K562 (cell line): ENCODE measurements at regions not wholly inside any gene's neighbourhood (a gene's known extent, or its start where the extent isn't known, plus 50 kb on each side); places are given as distances from the start of the nearest gene placed in this dataset.

Experiments
- CTCF ChIP-seq, 3 experiments: IDR thresholded peaks in 2 of 3; conservative IDR thresholded peaks in 1 of 3; 2 replicates each; pipeline ENCODE4 v1.5.1; 2011 to 2012; ENCODE audit warnings: low read length in 3 of 3, mild to moderate bottlenecking in 3 of 3, control low read depth in 2 of 3, improper control_type of control experiment in 1 of 3, inconsistent platforms in 1 of 3, low read depth in 1 of 3, mixed read lengths in 1 of 3, moderate library complexity in 1 of 3; ENCODE audit not compliant: insufficient read depth in 2 of 3
- HNRNPL ChIP-seq: fragments of 200-400 bp; formaldehyde crosslinking; IDR thresholded peaks from 2 replicates; pipeline ENCODE4 v1.6.1; 2017; ENCODE audit warnings: low read depth, mild to moderate bottlenecking, low read length
- U2AF1 ChIP-seq: fragments of 200-400 bp; formaldehyde crosslinking; optimal IDR thresholded peaks from 2 replicates; pipeline ENCODE3; 2017; ENCODE audit warnings: mild to moderate bottlenecking, low read depth, low read length, moderate library complexity

- TF ChIP-seq HNRNPL (no peak), CTCF (IDR thresholded peaks at IDR 0.05 in 2 of 3, conservative IDR thresholded peaks at IDR 0.05 in 1 of 3; ENCODE audit: insufficient read depth in 2 of 3, low read depth in 1 of 3, low read length in 3 of 3) (no peak), U2AF1 (no peak)
Measured at GRCh38 chr2:103469800-103470199, 708.0 kb downstream of the TMEM182 start.
